ENCODE measurements at regions not wholly inside any gene's neighbourhood (a gene's known extent, or its start where the extent isn't known, plus 50 kb on each side); places are given as distances from the start of the nearest gene placed in this dataset.

GRCh38 chr4:11487868-11488544, 59.3 kb upstream of the HS3ST1 start:
- TF ChIP-seq RAD21 (IDR thresholded peaks at IDR 0.05; ENCODE audit: low read length) = no peak
- TF ChIP-seq CTCF (conservative IDR thresholded peaks at IDR 0.05; ENCODE audit: low read depth, low read length) = no peak
